ENCODE measurements at regions not wholly inside any gene's neighbourhood (a gene's known extent, or its start where the extent isn't known, plus 50 kb on each side); places are given as distances from the start of the nearest gene placed in this dataset.

GRCh38 chr19:34580055-34580336 is 97.0 kb downstream of the SCGB2B2 start:
- Mint-ChIP-seq H3K27me3 (ENCODE audit: low read depth) (no peaks in the 10 kb centered on the region), H3K27ac (ENCODE audit: unreplicated experiment) (no peak overlapping the region), H3K4me1 (ENCODE audit: low read depth) (no peaks in the 10 kb centered on the region), H3K36me3 (ENCODE audit: low read depth) (peaks cover 3% of the 10 kb centered on the region), H3K4me3 (ENCODE audit: unreplicated experiment) (no peak overlapping the region), H3K9me3 (ENCODE audit: low read depth) (peaks cover 27% of the 10 kb centered on the region)
- TF ChIP-seq, protein P1, sequence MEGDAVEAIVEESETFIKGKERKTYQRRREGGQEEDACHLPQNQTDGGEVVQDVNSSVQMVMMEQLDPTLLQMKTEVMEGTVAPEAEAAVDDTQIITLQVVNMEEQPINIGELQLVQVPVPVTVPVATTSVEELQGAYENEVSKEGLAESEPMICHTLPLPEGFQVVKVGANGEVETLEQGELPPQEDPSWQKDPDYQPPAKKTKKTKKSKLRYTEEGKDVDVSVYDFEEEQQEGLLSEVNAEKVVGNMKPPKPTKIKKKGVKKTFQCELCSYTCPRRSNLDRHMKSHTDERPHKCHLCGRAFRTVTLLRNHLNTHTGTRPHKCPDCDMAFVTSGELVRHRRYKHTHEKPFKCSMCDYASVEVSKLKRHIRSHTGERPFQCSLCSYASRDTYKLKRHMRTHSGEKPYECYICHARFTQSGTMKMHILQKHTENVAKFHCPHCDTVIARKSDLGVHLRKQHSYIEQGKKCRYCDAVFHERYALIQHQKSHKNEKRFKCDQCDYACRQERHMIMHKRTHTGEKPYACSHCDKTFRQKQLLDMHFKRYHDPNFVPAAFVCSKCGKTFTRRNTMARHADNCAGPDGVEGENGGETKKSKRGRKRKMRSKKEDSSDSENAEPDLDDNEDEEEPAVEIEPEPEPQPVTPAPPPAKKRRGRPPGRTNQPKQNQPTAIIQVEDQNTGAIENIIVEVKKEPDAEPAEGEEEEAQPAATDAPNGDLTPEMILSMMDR (IDR thresholded peaks at IDR 0.05): no peak
- DNase-seq (ENCODE audit: low spot score): no peak

- Mint-ChIP-seq H3K4me3 (ENCODE audit: unreplicated experiment) (no peak overlapping the region), H3K4me1 (ENCODE audit: low read depth) (no peaks in the 10 kb centered on the region), H3K36me3 (ENCODE audit: low read depth) (peaks cover 3% of the 10 kb centered on the region), H3K27me3 (ENCODE audit: low read depth) (no peaks in the 10 kb centered on the region), H3K27ac (ENCODE audit: unreplicated experiment) (no peak overlapping the region), H3K9me3 (ENCODE audit: low read depth) (peaks cover 23% of the 10 kb centered on the region)
- TF ChIP-seq, protein P1 (IDR thresholded peaks at IDR 0.05): no peak
- DNase-seq (ENCODE audit: low spot score): no peak
Measured at GRCh38 chr19:34579281-34580054, 97.5 kb downstream of the SCGB2B2 start.

DNA sequence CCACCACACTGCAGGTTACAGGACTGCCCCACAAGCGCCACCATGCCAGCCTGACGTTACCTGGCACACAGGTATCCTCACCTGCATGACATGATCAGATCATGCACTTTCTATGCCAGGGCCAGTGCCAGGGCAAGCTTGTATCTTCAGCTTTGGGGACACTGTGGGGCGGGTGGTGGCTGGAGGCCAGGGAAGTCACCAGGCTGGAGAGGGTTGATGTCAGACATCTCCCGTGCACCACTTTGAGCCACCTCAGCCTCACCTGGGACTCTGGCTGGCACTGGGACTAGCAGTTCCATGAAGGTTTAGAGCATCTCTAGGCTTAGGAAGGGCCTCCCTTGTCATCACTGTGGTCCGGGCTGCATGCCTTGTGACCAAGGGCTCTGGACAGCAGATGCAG is 97.2 kb downstream of the WTIP start:
- Mint-ChIP-seq H3K36me3 (ENCODE audit: low read depth) (peaks cover 3% of the 10 kb centered on the region), H3K4me3 (ENCODE audit: unreplicated experiment) (no peak overlapping the region), H3K27ac (ENCODE audit: unreplicated experiment) (no peak overlapping the region), H3K4me1 (ENCODE audit: low read depth) (no peaks in the 10 kb centered on the region), H3K9me3 (ENCODE audit: low read depth) (peaks cover 18% of the 10 kb centered on the region), H3K27me3 (ENCODE audit: low read depth) (no peaks in the 10 kb centered on the region)
- DNase-seq (ENCODE audit: low spot score): no peak
- TF ChIP-seq, protein P1 (IDR thresholded peaks at IDR 0.05): no peak

DNA sequence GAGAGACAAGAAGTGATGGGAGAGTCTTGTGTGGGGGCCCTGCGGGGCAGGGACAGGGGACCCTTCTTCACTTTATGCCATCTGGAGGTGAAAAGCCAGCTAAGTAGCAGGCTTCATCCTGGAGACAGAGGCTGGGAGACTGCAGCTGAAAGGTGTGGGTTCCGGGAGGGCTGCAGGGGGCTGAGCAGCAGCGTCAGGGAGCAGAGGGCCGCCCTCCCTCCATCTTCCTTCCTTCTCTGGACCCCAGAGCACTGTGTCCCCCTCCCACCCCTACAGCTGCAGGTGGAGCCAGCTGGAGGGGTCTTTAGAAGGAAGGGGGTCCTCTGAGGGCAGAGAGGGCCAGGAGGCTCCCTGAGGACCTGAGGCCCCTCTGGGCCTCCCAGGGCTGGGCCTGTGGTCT is 96.6 kb downstream of the WTIP start:
- Mint-ChIP-seq H3K27me3 (ENCODE audit: low read depth) (no peaks in the 10 kb centered on the region), H3K9me3 (ENCODE audit: low read depth) (peaks cover 16% of the 10 kb centered on the region), H3K4me1 (ENCODE audit: low read depth) (no peaks in the 10 kb centered on the region), H3K27ac (ENCODE audit: unreplicated experiment) (no peak overlapping the region), H3K36me3 (ENCODE audit: low read depth) (peaks cover 3% of the 10 kb centered on the region), H3K4me3 (ENCODE audit: unreplicated experiment) (no peak overlapping the region)
- TF ChIP-seq, protein P1 (IDR thresholded peaks at IDR 0.05): no peak
- no peak for DNase-seq (ENCODE audit: low spot score)

DNA sequence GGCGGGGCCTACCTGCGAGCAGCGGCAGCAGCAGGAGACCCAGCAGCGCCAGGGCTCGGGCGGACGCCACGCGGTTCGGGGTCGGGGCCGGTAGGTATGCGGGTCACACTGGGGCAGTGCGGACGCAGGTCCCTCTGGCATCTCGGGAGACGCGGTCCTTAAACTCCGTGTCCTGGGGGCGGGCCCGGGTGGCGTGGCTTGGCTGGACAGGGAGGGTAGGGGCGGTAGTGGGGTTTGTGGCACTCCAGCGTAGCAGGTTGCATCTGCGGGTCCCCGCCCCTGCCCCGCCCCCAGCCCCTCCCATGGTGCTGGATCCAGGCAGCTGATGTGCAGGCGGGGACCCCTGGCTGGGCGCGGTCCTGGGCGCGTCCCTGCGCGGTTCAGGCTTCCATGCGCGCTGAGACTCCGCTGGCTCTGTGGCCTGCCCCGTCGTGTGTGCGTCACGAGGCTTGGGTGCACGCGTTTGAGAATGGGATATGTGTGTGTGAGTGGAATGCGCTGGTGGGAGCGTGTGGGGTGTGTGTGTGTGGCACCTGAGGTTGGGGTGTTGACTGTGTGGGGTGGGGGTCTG is 96.1 kb downstream of the WTIP start:
- no peak overlapping the region for H3K4me3 Mint-ChIP-seq (ENCODE audit: unreplicated experiment)
- H3K9me3 Mint-ChIP-seq (ENCODE audit: low read depth): peaks cover 19% of the 10 kb centered on the region
- H3K27me3 Mint-ChIP-seq (ENCODE audit: low read depth): no peaks in the 10 kb centered on the region
- TF ChIP-seq, protein P1 (IDR thresholded peaks at IDR 0.05): no peak
- DNase-seq (ENCODE audit: low spot score): no peak
- H3K27ac Mint-ChIP-seq (ENCODE audit: unreplicated experiment): no peak overlapping the region
- H3K36me3 Mint-ChIP-seq (ENCODE audit: low read depth): peaks cover 3% of the 10 kb centered on the region
- H3K4me1 Mint-ChIP-seq (ENCODE audit: low read depth): no peaks in the 10 kb centered on the region
